HG02623 (cell line): ENCODE measurements at regions not wholly inside any gene's neighbourhood (a gene's known extent, or its start where the extent isn't known, plus 50 kb on each side); places are given as distances from the start of the nearest gene placed in this dataset.
"Not testable (repeated sequence)": the region's sequence is repeated elsewhere in the genome, so short reads cannot be mapped to it uniquely, and the experiment has no call there.

ENCODE experiments used
- ATAC-seq: cut with Tn5 transposase; IDR thresholded peaks from one replicate; pipeline ENCODE4 v1.9.1; 2021; ENCODE audit warnings: moderate library complexity; ENCODE audit not compliant: unreplicated experiment

DNA sequence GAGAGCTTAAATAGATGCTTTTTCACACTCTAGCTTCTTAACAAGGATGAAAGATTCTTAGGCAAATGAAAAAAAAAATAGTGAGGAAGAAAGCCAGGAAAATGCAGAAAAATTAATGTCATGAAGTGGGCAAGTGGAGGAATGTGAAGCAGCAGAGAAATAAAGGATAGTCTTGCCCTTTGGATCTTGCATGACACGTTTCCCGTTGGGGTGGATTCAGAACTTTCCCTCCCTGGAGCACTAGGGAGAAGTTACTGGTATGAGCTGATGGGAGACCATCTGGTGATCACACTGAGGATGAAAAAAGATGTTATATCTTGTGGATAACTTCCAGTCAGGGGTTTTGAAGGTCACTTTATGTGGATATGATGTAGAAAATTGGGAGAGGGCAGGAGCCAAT, 361.8 kb upstream of the ROPN1 start:
- ATAC-seq: no peak

DNA sequence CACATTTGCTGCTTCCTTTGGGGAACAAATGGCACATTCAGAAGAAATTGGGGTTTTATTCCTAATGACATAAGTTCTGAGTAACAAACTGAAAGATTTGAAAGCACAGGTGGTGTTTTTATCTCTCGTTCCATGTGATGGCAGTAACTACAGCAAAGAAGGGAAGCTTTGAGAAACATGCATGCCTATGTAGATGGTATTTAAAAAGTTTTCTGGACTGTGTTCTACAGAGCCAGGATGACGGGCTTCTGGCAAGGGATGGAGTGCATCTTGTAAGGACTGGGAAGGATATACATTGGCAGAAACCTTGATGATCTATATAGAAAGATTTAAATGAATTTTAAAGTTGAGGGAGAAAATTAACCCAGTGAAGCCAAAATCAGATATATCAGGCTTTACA, 362.2 kb upstream of the ROPN1 start:
- no peak for ATAC-seq

DNA sequence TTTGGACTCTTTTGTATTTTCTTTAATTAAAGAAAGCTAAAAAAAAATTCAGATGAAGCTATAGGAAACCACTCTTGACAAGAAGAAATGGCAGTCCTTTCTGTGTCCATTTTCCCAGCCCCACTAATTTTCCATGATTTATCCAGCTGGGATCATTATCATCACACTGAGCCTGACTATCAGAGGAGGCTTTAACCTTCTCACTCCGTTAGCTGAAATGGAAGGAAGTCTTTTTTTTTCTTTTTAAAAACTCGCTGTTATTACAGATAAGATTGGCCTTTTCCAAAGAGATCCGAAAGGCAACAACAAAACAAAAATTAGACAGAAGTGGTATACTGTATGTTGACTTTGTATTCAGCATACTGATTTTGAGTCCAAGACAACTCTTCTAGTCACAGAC, 366.2 kb upstream of the ROPN1 start:
- ATAC-seq: no peak

DNA sequence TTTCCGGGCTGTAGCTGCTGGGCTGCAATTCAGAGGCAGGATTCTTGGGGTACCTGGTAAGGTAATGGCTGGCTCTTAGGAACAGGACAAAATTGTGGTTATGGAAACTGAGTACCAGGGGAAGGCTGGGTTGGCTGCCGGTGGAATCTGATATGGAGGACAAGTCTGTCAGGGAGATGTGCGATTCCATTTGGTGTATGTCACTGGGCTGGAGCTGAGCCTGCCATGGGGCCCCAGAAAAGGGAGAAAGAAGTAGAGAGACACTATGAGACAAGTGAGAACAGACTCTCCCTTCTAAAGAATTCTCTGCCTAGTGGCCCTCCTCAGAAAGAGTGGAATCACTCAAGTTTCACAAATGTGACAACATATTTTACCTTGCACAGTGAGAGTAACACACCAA, 368.2 kb upstream of the ROPN1 start:
- no peak for ATAC-seq

DNA sequence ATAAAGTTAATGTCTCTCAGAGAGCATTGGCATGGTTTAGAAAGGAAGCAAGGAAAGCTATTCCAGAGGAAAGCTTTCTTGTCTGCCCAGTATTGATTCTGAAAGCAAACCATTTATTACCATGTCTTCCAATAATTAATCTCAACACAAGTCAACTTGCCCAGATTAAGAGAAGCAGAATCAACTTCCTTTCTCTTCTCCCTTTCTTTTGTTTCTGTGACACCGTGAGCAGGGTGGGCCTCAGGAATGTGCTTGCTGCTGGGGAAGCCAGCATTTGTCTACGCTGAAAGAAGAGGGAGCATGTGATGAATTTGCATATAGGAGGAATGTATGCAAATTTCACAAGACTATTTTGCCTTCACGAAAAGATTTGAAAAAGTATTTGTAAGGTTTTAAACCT, 368.6 kb upstream of the ROPN1 start:
- no peak for ATAC-seq

DNA sequence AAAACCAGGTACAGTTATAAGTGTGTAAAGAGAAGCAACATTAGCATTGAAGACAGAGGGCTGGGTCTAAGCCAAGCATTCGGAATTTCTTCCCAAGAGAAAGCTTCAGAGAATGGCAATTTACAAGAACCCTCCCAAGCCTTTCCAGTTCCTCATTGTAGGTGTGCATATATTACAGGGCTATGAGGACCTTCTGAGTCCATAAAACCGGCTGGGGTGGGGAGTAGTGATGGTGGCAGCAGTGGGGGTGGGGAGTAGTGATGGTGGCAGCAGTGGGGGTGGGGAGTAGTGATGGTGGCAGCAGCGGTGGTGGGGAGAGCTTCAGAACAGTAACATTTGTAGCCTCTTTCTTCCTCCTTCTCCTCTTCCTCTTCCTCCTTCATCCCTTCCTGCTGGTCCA, 368.7 kb upstream of the UMPS start:
- ATAC-seq: no peak

DNA sequence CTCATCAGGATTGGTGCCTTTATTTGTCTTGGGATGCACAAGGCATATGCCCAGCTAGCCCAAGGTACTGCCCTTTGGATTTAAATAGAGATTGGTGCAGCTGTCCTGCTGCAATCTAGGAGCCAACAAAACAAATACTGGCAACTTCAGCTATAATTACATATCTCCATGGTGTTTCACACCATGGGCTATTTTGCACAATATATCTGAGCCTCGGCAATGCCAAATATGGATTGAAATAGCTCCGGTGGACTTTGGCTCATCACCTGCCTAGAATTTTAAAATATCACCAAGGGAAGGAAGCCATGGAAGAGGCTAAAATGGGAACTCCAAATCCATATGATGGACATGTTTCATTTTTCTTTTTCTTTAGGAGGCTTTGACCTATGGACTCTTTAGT, 367.8 kb upstream of the UMPS start:
- ATAC-seq: no peak

DNA sequence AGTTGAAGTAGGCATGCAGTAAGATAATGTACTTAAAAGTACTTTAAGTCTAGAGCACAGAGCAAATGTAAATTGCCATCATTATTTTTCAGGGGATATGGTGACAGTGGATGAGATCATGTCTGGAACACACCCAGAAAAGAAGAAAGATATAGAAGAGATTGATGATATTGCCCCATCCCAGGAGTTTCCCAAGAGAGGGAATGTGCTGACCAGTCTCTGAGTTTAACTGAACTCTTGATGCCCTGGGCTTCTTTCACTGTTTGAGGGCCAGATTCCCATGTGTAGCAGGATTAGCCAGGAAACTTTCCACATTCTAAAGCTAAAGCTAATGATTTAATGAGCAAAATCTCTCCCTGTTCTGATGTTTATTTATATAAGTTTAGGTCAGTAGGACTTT, 366.8 kb upstream of the UMPS start:
- no peak for ATAC-seq

DNA sequence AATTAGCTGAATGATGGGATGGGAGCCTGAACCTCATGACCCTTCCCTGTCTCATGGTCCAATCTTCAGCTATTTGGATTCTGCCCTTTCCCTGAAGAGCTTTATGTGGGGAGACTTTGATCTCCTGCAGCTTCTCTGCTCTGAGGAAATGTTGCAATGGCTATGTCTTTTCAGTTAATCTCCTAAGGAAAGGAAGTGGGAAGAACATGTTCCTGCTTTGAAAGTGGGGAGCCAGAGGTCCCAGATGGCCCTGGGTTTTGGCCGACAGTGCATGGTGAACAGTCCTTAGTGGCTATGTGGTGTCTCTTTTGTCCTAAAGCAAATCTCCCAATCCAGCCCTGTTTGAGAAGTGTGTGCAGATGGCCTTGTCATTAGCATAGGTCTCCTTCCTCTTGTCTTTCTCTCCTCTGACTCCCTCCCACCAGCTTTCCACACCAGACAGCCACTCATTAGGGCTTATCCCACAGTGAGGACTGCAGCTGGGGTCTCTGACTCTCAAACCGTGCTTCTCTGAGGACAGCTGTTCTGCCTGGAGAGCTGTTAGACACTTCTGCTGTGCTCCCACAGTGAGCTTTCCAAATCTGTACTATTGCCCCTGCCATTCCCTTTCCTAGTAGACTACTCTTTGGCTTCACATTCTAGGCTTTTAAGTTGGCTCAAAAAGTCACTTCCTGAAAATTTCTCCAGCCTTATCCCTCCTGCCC, 365.8 kb upstream of the UMPS start:
- ATAC-seq: no peak

DNA sequence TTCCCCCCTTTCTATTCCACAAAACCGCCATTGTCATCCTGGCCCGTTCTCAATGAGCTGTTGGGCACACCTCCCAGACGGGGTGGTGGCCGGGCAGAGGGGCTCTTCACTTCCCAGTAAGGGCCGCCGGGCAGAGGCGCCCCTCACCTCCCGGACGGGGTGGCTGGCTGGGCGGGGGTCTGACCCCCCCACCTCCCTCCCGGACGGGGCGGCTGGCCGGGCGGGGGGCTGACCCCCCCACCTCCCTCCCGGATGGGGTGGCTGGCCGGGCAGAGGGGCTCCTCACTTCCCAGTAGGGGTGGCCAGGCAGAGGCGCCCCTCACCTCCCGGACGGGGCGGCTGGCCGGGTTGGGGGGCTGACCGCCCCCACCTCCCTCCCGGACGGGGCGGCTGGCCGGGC, 363.6 kb upstream of the UMPS start:
- not testable (repeated sequence) for ATAC-seq

DNA sequence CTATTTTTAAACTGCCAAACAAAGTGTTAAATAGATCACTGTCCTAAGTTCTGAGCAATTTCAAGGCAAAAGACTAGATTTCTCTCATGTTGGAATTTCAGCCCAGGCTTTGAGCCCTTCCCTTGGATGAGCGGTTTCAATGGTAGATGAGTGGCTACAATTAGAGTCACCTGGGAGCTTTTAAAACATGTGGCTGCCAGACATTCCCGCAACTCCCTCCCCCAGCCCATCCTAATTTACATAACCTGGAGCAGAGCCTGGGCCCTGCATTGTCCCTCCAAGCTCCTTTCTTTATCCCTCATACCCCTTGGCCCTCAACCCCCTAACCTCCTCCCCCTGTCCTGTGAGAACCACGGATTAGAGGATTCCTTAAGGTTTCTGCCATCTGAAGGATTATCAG, 357.5 kb upstream of the UMPS start:
- ATAC-seq: no peak

DNA sequence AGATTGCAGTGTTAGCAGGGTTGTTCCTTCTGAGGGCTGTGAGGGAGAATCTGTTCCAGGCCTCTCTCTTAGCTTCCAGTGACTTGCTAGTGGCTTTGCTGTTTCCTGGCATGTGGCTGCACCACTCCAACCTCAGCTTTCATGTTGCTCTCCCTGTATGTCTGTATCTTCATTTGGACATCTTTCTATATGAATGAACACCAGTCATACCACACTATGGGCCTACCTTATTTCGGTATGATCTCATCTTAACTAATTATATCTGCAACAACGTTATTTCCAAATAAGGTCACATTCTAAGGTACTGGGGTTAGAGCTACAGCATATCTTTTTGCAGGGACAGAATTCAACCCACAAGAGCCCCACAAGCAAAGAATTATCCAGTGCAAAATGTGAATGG, 356.7 kb upstream of the UMPS start:
- ATAC-seq: no peak

DNA sequence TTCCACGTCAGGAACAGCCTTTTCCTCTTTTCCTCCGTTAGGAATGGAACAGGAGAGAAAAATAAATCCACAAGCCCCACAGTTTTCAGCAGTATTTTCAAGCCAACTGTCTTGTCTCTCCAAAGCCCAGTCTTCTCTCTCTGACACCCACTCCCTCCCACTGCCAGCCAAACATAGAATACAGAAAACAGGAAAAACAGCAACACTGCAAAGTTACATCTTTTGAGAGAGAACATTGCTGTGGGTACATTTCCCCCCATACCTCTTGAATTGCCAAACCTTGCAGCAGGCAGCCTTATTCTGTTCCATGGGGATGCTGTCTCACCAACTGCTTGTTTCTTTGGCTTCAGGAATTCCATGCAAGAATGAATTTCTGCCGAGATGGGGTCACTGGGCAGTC, 355.7 kb upstream of the UMPS start:
- ATAC-seq: no peak

DNA sequence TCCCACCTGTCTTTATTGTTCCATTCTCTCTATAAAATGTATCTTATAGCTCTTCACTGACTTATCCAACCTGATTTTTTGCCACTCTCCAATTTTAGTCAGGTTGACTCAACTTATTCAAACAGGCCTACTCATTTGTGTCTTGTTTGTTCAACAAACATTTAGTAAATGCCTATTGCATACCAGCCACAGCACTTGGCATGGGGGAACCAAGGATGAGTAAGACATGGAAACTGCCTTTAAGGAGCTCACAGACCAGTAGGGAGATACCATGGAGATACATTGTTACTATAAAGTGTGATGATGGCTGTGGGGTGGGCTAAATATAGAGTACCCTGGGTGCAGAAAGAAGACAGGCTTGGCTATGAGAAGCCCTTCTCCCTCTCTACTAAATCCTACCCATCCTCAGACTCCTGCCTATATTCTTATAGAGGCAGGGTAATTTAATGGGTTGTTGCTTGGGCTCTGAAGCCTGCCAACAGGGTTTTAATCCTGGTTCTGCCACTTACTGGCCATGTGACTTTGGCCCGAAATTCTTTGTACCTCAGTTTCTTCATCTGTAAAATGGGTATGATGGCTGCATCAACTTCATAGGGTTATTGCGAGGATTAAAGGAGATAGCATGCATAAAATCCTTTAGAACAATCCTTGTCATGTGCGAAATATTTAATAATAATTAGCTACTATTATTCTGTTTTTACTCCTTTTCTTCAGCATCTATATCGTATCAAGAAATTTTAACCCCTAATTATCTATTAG, 348.5 kb upstream of the UMPS start:
- ATAC-seq: no peak

DNA sequence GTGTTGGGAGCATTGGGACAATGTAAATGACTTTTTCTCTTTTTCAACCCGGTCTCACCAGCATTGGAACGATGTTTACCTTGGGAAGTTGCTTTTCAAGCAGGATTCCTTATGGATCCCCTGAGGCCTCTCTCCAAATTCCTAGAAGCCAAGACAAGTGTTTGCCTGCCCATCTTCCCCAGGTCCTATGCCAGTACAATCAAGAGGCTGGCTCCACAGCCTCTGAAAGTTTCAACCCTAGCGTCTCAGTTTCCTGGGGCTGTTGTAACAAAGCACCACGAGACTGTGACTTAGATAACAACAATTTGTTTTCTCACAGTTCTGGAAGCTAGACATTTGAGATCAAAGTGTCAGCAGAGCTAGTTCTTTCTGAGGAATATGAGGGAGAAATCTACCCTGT, 347.2 kb upstream of the UMPS start:
- no peak for ATAC-seq

DNA sequence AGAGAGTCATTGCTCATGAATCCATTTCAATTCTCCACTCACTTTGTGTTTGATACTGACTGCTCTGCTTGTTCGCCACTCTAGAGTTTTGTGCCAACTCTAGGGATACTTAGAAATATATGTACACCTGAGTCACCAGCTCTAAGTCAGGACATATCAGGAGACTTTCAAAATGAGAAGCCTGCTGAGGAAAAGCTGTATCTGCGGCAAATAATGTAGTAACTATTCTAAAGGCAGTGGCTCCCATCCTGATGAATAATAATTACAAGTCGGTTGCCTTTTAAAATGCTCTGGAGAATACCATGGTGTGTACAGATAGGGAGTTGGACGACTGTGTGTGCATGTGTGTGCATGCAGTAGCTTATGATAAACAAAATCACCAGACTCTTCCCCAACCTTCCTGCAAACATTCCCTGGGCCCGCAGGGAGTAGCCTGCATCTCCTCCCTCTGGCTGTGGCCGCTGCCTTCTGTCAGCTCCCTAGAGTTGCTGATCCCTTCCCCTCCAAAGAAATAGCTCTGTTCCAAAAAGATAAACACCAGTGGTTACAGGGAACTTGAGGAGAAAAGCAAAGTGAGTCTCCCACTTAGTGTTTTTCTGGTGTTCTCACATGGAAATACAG, 346.3 kb upstream of the UMPS start:
- no peak for ATAC-seq

DNA sequence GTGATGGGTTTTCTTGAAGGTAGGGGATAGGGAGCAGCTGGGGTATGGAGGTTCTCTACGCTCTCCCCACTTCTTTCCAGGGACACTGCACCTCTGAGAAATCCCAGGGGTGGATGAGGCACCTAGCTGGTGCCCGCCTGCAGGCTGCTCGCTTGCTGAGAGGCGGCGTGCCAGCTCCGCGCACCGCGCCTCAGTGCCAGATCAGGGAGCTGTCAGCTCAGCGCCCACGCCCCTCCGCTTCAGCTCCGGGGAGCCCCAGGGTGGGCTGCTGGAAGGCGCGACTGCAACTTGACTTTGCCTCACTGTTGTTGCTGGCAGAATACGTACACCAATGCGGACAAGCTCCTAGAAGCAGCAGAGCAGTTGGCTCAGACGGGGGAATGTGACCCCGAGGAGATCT, 345.7 kb upstream of the UMPS start:
- ATAC-seq: no peak

DNA sequence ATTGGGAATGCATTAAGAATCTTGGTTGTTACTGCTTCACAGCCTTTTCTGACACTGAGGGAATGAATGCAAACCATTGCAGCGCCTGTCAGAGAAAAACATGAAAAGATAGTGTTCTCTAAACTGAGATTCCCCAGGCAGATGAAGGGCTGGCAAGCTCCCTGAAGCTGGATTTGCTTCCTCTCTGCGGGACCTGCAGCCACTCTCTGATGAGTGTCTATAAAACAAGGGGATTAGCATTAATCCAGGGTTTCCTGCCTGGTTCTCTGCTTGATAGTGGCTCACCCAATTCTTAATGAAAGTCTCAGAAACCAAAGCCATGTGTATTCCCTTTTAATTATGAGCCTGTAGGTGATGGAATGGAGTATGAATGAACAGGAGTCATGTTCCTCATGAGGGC, 344.3 kb upstream of the UMPS start:
- no peak for ATAC-seq

DNA sequence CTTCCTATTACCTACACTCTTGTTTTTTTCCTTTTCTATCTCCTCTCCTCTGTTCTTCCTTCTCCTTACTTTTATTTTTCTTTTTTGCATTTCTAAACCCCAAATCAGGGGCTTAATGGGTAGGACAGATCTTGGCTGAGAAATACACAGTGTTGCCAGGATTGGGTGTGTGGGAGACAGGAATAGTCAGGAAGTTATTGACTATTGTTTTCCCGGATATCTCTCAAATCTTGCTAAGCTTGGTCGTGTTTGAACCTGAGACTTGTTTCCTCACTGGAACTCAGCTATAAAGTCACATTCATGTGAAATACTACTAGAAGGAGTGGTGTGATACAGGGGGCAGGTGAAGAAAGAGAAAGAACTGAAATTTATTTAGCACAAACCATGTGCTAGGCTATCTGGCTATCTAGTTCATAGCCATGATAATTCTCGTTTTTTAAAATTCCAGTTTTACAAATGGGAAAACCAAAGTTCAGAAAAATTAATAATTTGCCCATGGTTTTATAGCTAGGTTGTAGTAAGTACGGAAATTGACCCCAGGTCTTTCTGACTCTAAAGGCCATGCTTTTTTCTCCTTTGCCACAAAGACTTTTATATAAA, 343.2 kb upstream of the UMPS start:
- no peak for ATAC-seq

DNA sequence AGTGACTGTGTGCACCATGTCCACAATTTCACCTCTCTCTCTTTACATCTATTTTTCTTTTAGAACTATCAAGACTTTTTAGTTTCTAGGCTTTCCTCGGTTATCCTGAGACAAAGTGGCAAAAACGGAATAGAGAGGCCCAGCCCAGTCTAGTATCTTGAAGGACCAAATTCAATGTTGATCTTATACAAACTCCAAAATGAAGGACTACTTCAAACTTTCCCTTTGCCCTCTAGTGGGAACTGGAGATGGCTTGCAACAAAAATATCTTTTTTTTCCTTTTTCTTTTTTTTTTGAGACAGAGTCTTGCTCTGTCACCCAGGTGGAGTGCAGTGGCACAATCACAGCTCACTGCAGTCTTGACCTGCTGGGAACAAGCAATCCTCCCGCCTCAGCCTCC, 338.5 kb upstream of the UMPS start:
- no peak for ATAC-seq

DNA sequence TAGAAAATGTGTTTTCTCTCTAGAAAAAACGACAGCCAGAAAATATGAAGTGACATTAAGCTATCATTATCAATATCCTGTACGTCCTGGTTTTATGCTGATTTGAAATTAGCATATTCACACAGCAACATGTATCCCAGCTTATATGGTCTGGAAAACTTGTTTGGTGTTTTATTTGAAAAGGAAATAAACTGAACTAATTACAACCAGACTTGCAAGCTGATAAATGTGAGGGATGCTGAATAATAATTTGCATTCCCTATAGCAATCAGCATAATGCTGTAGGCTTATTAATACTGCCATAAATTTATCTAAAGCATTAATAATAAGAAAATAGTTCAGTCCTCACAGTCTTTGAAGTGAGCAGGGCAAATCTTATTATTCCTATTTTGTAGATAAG, 336.9 kb upstream of the UMPS start:
- no peak for ATAC-seq

DNA sequence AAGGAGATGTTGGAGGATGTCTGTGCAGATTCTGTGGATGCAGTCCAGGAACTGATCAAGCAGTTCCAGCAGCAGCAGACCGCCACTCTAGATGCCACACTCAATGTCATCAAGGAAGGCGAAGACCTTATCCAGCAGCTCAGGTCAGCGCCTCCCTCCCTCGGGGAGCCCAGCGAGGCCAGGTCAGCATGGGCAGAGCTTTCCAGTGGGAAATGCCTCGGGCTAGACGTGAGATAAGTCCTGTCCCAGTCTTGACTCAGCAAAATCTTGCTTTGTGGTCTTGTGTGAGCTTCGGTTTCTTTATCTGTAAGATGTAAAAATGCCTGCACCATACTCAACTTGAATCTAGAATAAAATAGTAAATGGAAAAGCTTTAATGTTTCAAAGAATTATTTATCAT, 335.1 kb upstream of the UMPS start:
- ATAC-seq: no peak
